ENCODE measurements at regions not wholly inside any gene's neighbourhood (a gene's known extent, or its start where the extent isn't known, plus 50 kb on each side); places are given as distances from the start of the nearest gene placed in this dataset.

GRCh38 chr20:39311851-39312506 is 349.8 kb downstream of the DHX35 start:
- in situ Hi-C loops (cut with MboI; ENCODE audit: low sequenced_read_pairs), result no loop called here

GRCh38 chr20:39310363-39310995 is 348.3 kb downstream of the DHX35 start:
- in situ Hi-C loops (cut with MboI; ENCODE audit: low sequenced_read_pairs), result no loop called here

- in situ Hi-C loops (cut with MboI; ENCODE audit: low sequenced_read_pairs), result no loop called here
These were observed 347.3 kb downstream of the DHX35 start for GRCh38 chr20:39309458-39309857.

- in situ Hi-C loops (cut with MboI; ENCODE audit: low sequenced_read_pairs), result no loop called here
These were observed 340.2 kb downstream of the DHX35 start for GRCh38 chr20:39302312-39302711.

GRCh38 chr20:39299783-39300182 is 337.6 kb downstream of the DHX35 start:
- in situ Hi-C loops (cut with MboI; ENCODE audit: low sequenced_read_pairs), result no loop called here

GRCh38 chr20:39298571-39299506 is 336.7 kb downstream of the DHX35 start:
- in situ Hi-C loops (cut with MboI; ENCODE audit: low sequenced_read_pairs), result no loop called here

GRCh38 chr20:39298121-39298520 is 336.0 kb downstream of the DHX35 start:
- in situ Hi-C loops (cut with MboI; ENCODE audit: low sequenced_read_pairs), result no loop called here

GRCh38 chr20:39295301-39295700 is 333.2 kb downstream of the DHX35 start:
- in situ Hi-C loops (cut with MboI; ENCODE audit: low sequenced_read_pairs), result no loop called here

- in situ Hi-C loops (cut with MboI; ENCODE audit: low sequenced_read_pairs), result no loop called here
These were observed 332.1 kb downstream of the DHX35 start for GRCh38 chr20:39294137-39294725.

- in situ Hi-C loops (cut with MboI; ENCODE audit: low sequenced_read_pairs), result no loop called here
These were observed 330.1 kb downstream of the DHX35 start for GRCh38 chr20:39292193-39292736.

GRCh38 chr20:39291301-39291700 is 329.2 kb downstream of the DHX35 start:
- in situ Hi-C loops (cut with MboI; ENCODE audit: low sequenced_read_pairs), result no loop called here

GRCh38 chr20:39290575-39290974 is 328.4 kb downstream of the DHX35 start:
- in situ Hi-C loops (cut with MboI; ENCODE audit: low sequenced_read_pairs), result no loop called here

- in situ Hi-C loops (cut with MboI; ENCODE audit: low sequenced_read_pairs), result no loop called here
These were observed 327.7 kb downstream of the DHX35 start for GRCh38 chr20:39289831-39290230.

- in situ Hi-C loops (cut with MboI; ENCODE audit: low sequenced_read_pairs), result no loop called here
These were observed 327.2 kb downstream of the DHX35 start for GRCh38 chr20:39289316-39289715.

- in situ Hi-C loops (cut with MboI; ENCODE audit: low sequenced_read_pairs), result no loop called here
These were observed 321.3 kb downstream of the DHX35 start for GRCh38 chr20:39283464-39283863.

- in situ Hi-C loops (cut with MboI; ENCODE audit: low sequenced_read_pairs), result no loop called here
These were observed 320.5 kb downstream of the DHX35 start for GRCh38 chr20:39282619-39283092.

- in situ Hi-C loops (cut with MboI; ENCODE audit: low sequenced_read_pairs), result no loop called here
These were observed 318.7 kb downstream of the DHX35 start for GRCh38 chr20:39280875-39281274.

- in situ Hi-C loops (cut with MboI; ENCODE audit: low sequenced_read_pairs), result no loop called here
These were observed 316.2 kb downstream of the DHX35 start for GRCh38 chr20:39278230-39278788.

- in situ Hi-C loops (cut with MboI; ENCODE audit: low sequenced_read_pairs), result no loop called here
These were observed 315.0 kb downstream of the DHX35 start for GRCh38 chr20:39277185-39277584.

- in situ Hi-C loops (cut with MboI; ENCODE audit: low sequenced_read_pairs), result no loop called here
These were observed 308.9 kb downstream of the DHX35 start for GRCh38 chr20:39270837-39271604.
